A673 (cell line): ENCODE measurements at regions not wholly inside any gene's neighbourhood (a gene's known extent, or its start where the extent isn't known, plus 50 kb on each side); places are given as distances from the start of the nearest gene placed in this dataset.

ENCODE experiments used
- BruUV-seq: library from RNA; stranded (reverse); fragments of 400-500 nt; replicated peaks from 2 replicates; lab custom pipeline; 2021; lab: Mats Ljungman, UMichigan
- CTCF ChIA-PET: fragments of 300-600 bp; sonication (Branson Sonifier 250); formaldehyde crosslinking; loops from one replicate; lab custom pipeline; 2022; ENCODE audit warnings: antibody characterized with exemption; lab: Charles Lee
- POLR2A ChIA-PET: fragments of 300-600 bp; sonication (Branson Sonifier 250); formaldehyde crosslinking; loops from one replicate; lab custom pipeline; 2022; ENCODE audit warnings: antibody characterized with exemption; ENCODE audit not compliant: low non-redundant PET; lab: Charles Lee
- DNase-seq: peaks from one replicate; pipeline ENCODE4 v3.0.0-alpha.2; 2015; ENCODE audit warnings: low spot score
- H3K27ac ChIP-seq: fragments of 200-600 bp; sonication (generic); 2 replicates; pipeline ENCODE4 v1.5.1; 2016; ENCODE audit warnings: mixed run types, low read depth, mild to moderate bottlenecking, mixed read lengths, antibody characterized with exemption, low read length; ENCODE audit not compliant: poor library complexity, severe bottlenecking
- H3K27me3 ChIP-seq: fragments of 200-600 bp; sonication (generic); replicated peaks from 2 replicates; pipeline ENCODE4 v1.6.1; 2017; ENCODE audit warnings: mixed run types, low read depth, mild to moderate bottlenecking, mixed read lengths, antibody characterized with exemption, low read length; ENCODE audit not compliant: insufficient read depth, poor library complexity
- H3K36me3 ChIP-seq: fragments of 200-600 bp; sonication (generic); 2 replicates; pipeline ENCODE4 v1.6.1; 2016; ENCODE audit warnings: mixed run types, mild to moderate bottlenecking, mixed read lengths, antibody characterized with exemption, low read length; ENCODE audit not compliant: insufficient read depth, poor library complexity, severe bottlenecking
- H3K4me1 ChIP-seq: fragments of 200-600 bp; sonication (generic); 2 replicates; pipeline ENCODE4 v1.6.1; 2017; ENCODE audit warnings: mixed run types, mild to moderate bottlenecking, mixed read lengths, antibody characterized with exemption, low read length; ENCODE audit not compliant: insufficient read depth, poor library complexity, severe bottlenecking
- H3K4me3 ChIP-seq: fragments of 200-600 bp; sonication (generic); 2 replicates; pipeline ENCODE4 v1.5.1; 2016; ENCODE audit warnings: low read depth, mixed run types, mild to moderate bottlenecking, mixed read lengths, low read length; ENCODE audit not compliant: poor library complexity, severe bottlenecking
- H3K9me3 ChIP-seq: fragments of 200-600 bp; sonication (generic); 2 replicates; pipeline ENCODE4 v1.6.1; 2016; ENCODE audit warnings: mixed run types, low read depth, mild to moderate bottlenecking, mixed read lengths, antibody characterized with exemption, low read length; ENCODE audit not compliant: poor library complexity, severe bottlenecking
- CTCF ChIP-seq: fragments of 300-800, 200-600 bp; sonication (generic); conservative IDR thresholded peaks from 2 replicates; pipeline ENCODE4 v1.5.1; 2017; ENCODE audit warnings: low read depth, mild to moderate bottlenecking, antibody characterized with exemption, low read length, moderate library complexity, mixed read lengths
- EZH2 ChIP-seq: fragments of 200-600 bp; sonication (generic); IDR thresholded peaks from 2 replicates; pipeline ENCODE4 v1.6.1; 2017; ENCODE audit warnings: borderline replicate concordance, low read depth, mild to moderate bottlenecking, mixed read lengths, antibody characterized with exemption, low read length; ENCODE audit not compliant: poor library complexity, severe bottlenecking
- intact Hi-C: fragments of 100-400 bp; cut with micrococcal nuclease; formaldehyde crosslinking; loops from one replicate; pipeline ENCODE4 v1.10.0; 2022; ENCODE audit not compliant: unreplicated experiment

- ChIA-PET POLR2A (no interaction called here), CTCF (no interaction called here)
- H3K27ac ChIP-seq: no peak overlapping the region
- no peaks in the 10 kb centered on the region for H3K27me3 ChIP-seq
- H3K4me3 ChIP-seq: no peak overlapping the region
- no peak for DNase-seq
- H3K36me3 ChIP-seq: no peaks in the 10 kb centered on the region
- TF ChIP-seq EZH2 (no peak), CTCF (no peak)
- H3K9me3 ChIP-seq: no peaks in the 10 kb centered on the region
- BruUV-seq: no TSS peak
- intact Hi-C loops: no loop called here
- peaks cover 5% of the 10 kb centered on the region for H3K4me1 ChIP-seq
These were observed 1412.1 kb downstream of the PLA2G4A start for GRCh38 chr1:188240772-188241406.

GRCh38 chr1:188241629-188242028 lies 1412.9 kb downstream of the PLA2G4A start:
- intact Hi-C loops: no loop called here
- Histone ChIP-seq H3K4me1 (peaks cover 5% of the 10 kb centered on the region), H3K27ac (no peak overlapping the region), H3K27me3 (no peaks in the 10 kb centered on the region), H3K36me3 (no peaks in the 10 kb centered on the region), H3K9me3 (no peaks in the 10 kb centered on the region), H3K4me3 (no peak overlapping the region)
- TF ChIP-seq EZH2 (no peak), CTCF (no peak)
- POLR2A ChIA-PET: no interaction called here
- DNase-seq: no peak
- BruUV-seq: no TSS peak
- CTCF ChIA-PET: no interaction called here

- BruUV-seq: no TSS peak
- intact Hi-C loops: no loop called here
- no peak for TF ChIP-seq CTCF
- no peaks in the 10 kb centered on the region for H3K36me3 ChIP-seq
- H3K4me3 ChIP-seq: no peak overlapping the region
- ChIA-PET POLR2A (no interaction called here), CTCF (no interaction called here)
- H3K27ac ChIP-seq: no peak overlapping the region
- no peaks in the 10 kb centered on the region for H3K27me3 ChIP-seq
- DNase-seq: no peak
- H3K9me3 ChIP-seq: no peaks in the 10 kb centered on the region
- H3K4me1 ChIP-seq: peaks cover 5% of the 10 kb centered on the region
These were observed 1414.7 kb downstream of the PLA2G4A start for GRCh38 chr1:188243456-188243855.
